ENCODE measurements at regions not wholly inside any gene's neighbourhood (a gene's known extent, or its start where the extent isn't known, plus 50 kb on each side); places are given as distances from the start of the nearest gene placed in this dataset.
"Not testable (repeated sequence)": the region's sequence is repeated elsewhere in the genome, so short reads cannot be mapped to it uniquely, and the experiment has no call there.

- no peak overlapping the region for H2AFZ ChIP-seq (ENCODE audit: low read length)
- H3K4me2 ChIP-seq (ENCODE audit: low read length) = no peak overlapping the region
- DNase-seq (no peak), ATAC-seq (no peak)
- no peaks in the 10 kb centered on the region for H3K79me2 ChIP-seq (ENCODE audit: low read length)
- BruUV-seq (replicated peaks) = no TSS peak
- no peak for TF ChIP-seq CTCF (conservative IDR thresholded peaks at IDR 0.05; ENCODE audit: low read depth, low read length)
- no peak for TF ChIP-seq EZH2phosphoT487 (IDR thresholded peaks at IDR 0.05; ENCODE audit: borderline replicate concordance, low read length)
- no peak for TF ChIP-seq EZH2 (IDR thresholded peaks at IDR 0.05; ENCODE audit: low read length, unreplicated experiment)
- H3K9ac ChIP-seq (ENCODE audit: low read length) = no peak overlapping the region
- intact Hi-C loops (cut with micrococcal nuclease) = loop anchor here (5.0 kb wide), 4 partner anchors 183 to 548 kb away; partner anchors contain the start of genes SLC16A14 and SP100
- H4K20me1 ChIP-seq (ENCODE audit: low read length) = no peaks in the 10 kb centered on the region
- no peaks in the 10 kb centered on the region for H3K9me2 ChIP-seq (replicated peaks; ENCODE audit: low read length)
- POLR2A ChIA-PET (ENCODE audit: unreplicated experiment) = no interaction called here
- CTCF ChIA-PET = interaction anchor here (0.6 kb wide), 2 partner anchors 195 to 445 kb away, joined by 3 to 6 read pairs; no protein-coding TSS in a partner anchor
- no peaks in the 10 kb centered on the region for H3K9me3 ChIP-seq (ENCODE audit: low read length)
- H3K27ac ChIP-seq (ENCODE audit: low read length) = no peak overlapping the region
- H3F3A ChIP-seq (ENCODE audit: low read length, unreplicated experiment) = peaks cover 4% of the 10 kb centered on the region
- no peaks in the 10 kb centered on the region for H3K27me3 ChIP-seq (ENCODE audit: low read length)
- peaks cover 18% of the 10 kb centered on the region for H3K4me1 ChIP-seq (ENCODE audit: insufficient read depth, low read length)
- no peak overlapping the region for H3K4me3 ChIP-seq (ENCODE audit: low read length)
- no peaks in the 10 kb centered on the region for H3K36me3 ChIP-seq (ENCODE audit: low read depth, low read length)
These were observed 97.7 kb upstream of the CAB39 start for GRCh38 chr2:230614913-230615332.

DNA sequence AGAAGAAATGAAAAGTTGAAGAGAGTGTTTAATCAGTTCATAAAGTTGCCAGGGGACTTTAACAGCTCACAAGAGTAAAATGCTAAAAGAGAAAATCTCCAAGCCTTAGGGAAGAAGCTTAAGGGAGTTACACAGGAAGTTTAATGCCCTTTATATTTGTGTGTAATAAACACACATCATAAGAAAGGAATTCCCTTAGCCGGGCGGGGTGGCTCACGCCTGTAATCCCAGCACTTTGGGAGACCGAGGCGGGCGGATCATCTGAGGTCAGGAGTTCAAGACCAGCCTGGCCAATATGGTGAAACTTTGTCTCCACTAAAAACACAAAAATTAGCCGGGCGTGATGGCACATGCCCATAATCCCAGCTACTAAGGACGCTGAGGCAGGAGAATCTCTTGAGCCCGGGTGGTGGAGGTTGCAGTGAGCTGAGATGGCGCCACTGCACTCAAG lies 95.4 kb upstream of the CAB39 start:
- not testable (repeated sequence) for H3K9me2 ChIP-seq (replicated peaks; ENCODE audit: low read length); H3K36me3 ChIP-seq (ENCODE audit: low read depth, low read length); H4K20me1 ChIP-seq (ENCODE audit: low read length); H3K4me3 ChIP-seq (ENCODE audit: low read length); H3K27me3 ChIP-seq (ENCODE audit: low read length); H3K79me2 ChIP-seq (ENCODE audit: low read length); H3F3A ChIP-seq (ENCODE audit: low read length, unreplicated experiment); H3K9me3 ChIP-seq (ENCODE audit: low read length); BruUV-seq (replicated peaks); H2AFZ ChIP-seq (ENCODE audit: low read length)
- ChIA-PET POLR2A (ENCODE audit: unreplicated experiment) (interaction anchor here (0.6 to 1.0 kb wide), 3 partner anchors 10 to 181 kb away, joined by 3 read pairs; no protein-coding TSS in a partner anchor), CTCF (interaction anchor here (0.7 to 1.1 kb wide), 4 partner anchors 23 to 181 kb away, joined by 3 to 8 read pairs (median 4); no protein-coding TSS in a partner anchor)
- peak overlapping the region; percentile 91 for H3K27ac ChIP-seq (ENCODE audit: low read length)
- ATAC-seq (peak; percentile 95), DNase-seq (peak; percentile 93)
- H3K9ac ChIP-seq (ENCODE audit: low read length) = peak overlapping the region; percentile 47
- intact Hi-C loops (cut with micrococcal nuclease) = loop anchor here (1.0 to 5.0 kb wide), 6 partner anchors 23 to 200 kb away; partner anchors contain the start of gene SP100
- H3K4me1 ChIP-seq (ENCODE audit: insufficient read depth, low read length) = peaks cover 14% of the 10 kb centered on the region
- H3K4me2 ChIP-seq (ENCODE audit: low read length) = peak overlapping the region; percentile 30

- POLR2A ChIA-PET (ENCODE audit: unreplicated experiment) = no interaction called here
- DNase-seq (peak; percentile 11), ATAC-seq (no peak)
- H4K20me1 ChIP-seq (ENCODE audit: low read length) = no peaks in the 10 kb centered on the region
- H3K4me3 ChIP-seq (ENCODE audit: low read length) = no peak overlapping the region
- H3K36me3 ChIP-seq (ENCODE audit: low read depth, low read length) = no peaks in the 10 kb centered on the region
- H3F3A ChIP-seq (ENCODE audit: low read length, unreplicated experiment) = peaks cover 4% of the 10 kb centered on the region
- TF ChIP-seq EZH2phosphoT487 (IDR thresholded peaks at IDR 0.05; ENCODE audit: borderline replicate concordance, low read length) = no peak
- no peak for TF ChIP-seq CTCF (conservative IDR thresholded peaks at IDR 0.05; ENCODE audit: low read depth, low read length)
- TF ChIP-seq EZH2 (IDR thresholded peaks at IDR 0.05; ENCODE audit: low read length, unreplicated experiment) = no peak
- H3K27me3 ChIP-seq (ENCODE audit: low read length) = no peaks in the 10 kb centered on the region
- CTCF ChIA-PET = no interaction called here
- no peak overlapping the region for H3K27ac ChIP-seq (ENCODE audit: low read length)
- H3K4me1 ChIP-seq (ENCODE audit: insufficient read depth, low read length) = peaks cover 14% of the 10 kb centered on the region
- no TSS peak for BruUV-seq (replicated peaks)
- H3K9me3 ChIP-seq (ENCODE audit: low read length) = no peaks in the 10 kb centered on the region
- no peak overlapping the region for H3K4me2 ChIP-seq (ENCODE audit: low read length)
- H2AFZ ChIP-seq (ENCODE audit: low read length) = no peak overlapping the region
- no peak overlapping the region for H3K9ac ChIP-seq (ENCODE audit: low read length)
- intact Hi-C loops (cut with micrococcal nuclease) = loop anchor here (5.0 kb wide), 2 partner anchors 193 to 202 kb away; partner anchors contain the start of gene SP100
- H3K79me2 ChIP-seq (ENCODE audit: low read length) = no peaks in the 10 kb centered on the region
- no peaks in the 10 kb centered on the region for H3K9me2 ChIP-seq (replicated peaks; ENCODE audit: low read length)
These were observed 93.2 kb upstream of the CAB39 start for GRCh38 chr2:230619491-230619890.

- H3K36me3 ChIP-seq (ENCODE audit: low read depth, low read length); ATAC-seq; H3K27ac ChIP-seq (ENCODE audit: low read length); H3K4me1 ChIP-seq (ENCODE audit: insufficient read depth, low read length); H3K79me2 ChIP-seq (ENCODE audit: low read length); CTCF ChIA-PET; intact Hi-C loops (cut with micrococcal nuclease); H2AFZ ChIP-seq (ENCODE audit: low read length); H4K20me1 ChIP-seq (ENCODE audit: low read length); POLR2A ChIA-PET (ENCODE audit: unreplicated experiment); H3K4me2 ChIP-seq (ENCODE audit: low read length); DNase-seq; H3F3A ChIP-seq (ENCODE audit: low read length, unreplicated experiment); H3K9me2 ChIP-seq (replicated peaks; ENCODE audit: low read length); H3K9me3 ChIP-seq (ENCODE audit: low read length); H3K9ac ChIP-seq (ENCODE audit: low read length); BruUV-seq (replicated peaks); H3K4me3 ChIP-seq (ENCODE audit: low read length); H3K27me3 ChIP-seq (ENCODE audit: low read length): not testable (repeated sequence)
These were observed 87.4 kb upstream of the CAB39 start for GRCh38 chr2:230625220-230625619.

DNA sequence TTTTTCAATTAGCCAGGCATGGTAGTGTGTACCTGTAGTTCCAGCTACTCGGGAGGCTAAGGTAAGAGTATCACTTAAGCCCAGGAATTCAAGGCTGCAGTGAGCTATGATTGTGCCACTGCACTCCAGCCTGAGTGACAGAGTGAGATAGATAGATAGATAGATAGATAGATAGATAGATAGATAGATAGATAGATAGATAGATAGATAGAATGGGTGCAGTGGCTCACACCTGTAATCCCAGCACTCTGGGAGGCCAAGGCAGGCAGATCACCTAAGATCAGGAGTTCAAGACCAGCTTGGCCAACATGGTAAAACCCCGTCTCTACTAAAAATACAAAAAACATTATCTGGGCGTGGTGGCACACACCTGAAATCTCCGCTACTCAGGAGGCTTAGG lies 85.6 kb upstream of the CAB39 start:
- H4K20me1 ChIP-seq (ENCODE audit: low read length); H3K36me3 ChIP-seq (ENCODE audit: low read depth, low read length); H3K4me2 ChIP-seq (ENCODE audit: low read length); H3K79me2 ChIP-seq (ENCODE audit: low read length); DNase-seq; H2AFZ ChIP-seq (ENCODE audit: low read length); intact Hi-C loops (cut with micrococcal nuclease); H3K27me3 ChIP-seq (ENCODE audit: low read length); H3K27ac ChIP-seq (ENCODE audit: low read length); ATAC-seq; H3K9ac ChIP-seq (ENCODE audit: low read length); CTCF ChIA-PET; H3K4me1 ChIP-seq (ENCODE audit: insufficient read depth, low read length); H3F3A ChIP-seq (ENCODE audit: low read length, unreplicated experiment); H3K4me3 ChIP-seq (ENCODE audit: low read length); BruUV-seq (replicated peaks); H3K9me2 ChIP-seq (replicated peaks; ENCODE audit: low read length); H3K9me3 ChIP-seq (ENCODE audit: low read length): not testable (repeated sequence)
- POLR2A ChIA-PET (ENCODE audit: unreplicated experiment) = interaction anchor here (0.6 kb wide), 1 partner anchor 10 kb away, joined by 3 read pairs; no protein-coding TSS in a partner anchor
